Right lobe of liver (tissue), 6 donors: ENCODE measurements at regions not wholly inside any gene's neighbourhood (a gene's known extent, or its start where the extent isn't known, plus 50 kb on each side); places are given as distances from the start of the nearest gene placed in this dataset.
"Not testable (repeated sequence)": the region's sequence is repeated elsewhere in the genome, so short reads cannot be mapped to it uniquely, and the experiment has no call there.

Experiments
- ATAC-seq, 4 donors: fragments of 200-7000 bp; cut with Tn5 transposase; one replicate each; pipeline ENCODE4 v1.9.1; 2020; ENCODE audit warnings: mild to moderate bottlenecking in 4 of 4, moderate library complexity in 4 of 4
- DNase-seq, 3 donors: peaks; one replicate each; pipeline ENCODE4 v3.0.0-alpha.2; 2020
- H3K27ac ChIP-seq, 3 donors: fragments of 200-600 bp; one replicate each; pipeline ENCODE4 v1.8.0; 2022
- H3K27me3 ChIP-seq, 2 donors: fragments of 200-600 bp; one replicate each; pipeline ENCODE4 v1.8.0; 2022
- H3K36me3 ChIP-seq, 4 donors: fragments of 200-600 bp; sonication (generic) in 1 of 4; one replicate each; pipeline versions ENCODE4 v1.5.1 to v1.8.0; 2017 to 2022; ENCODE audit warnings: control low read depth in 1 of 4
- H3K4me1 ChIP-seq, 4 donors: fragments of 200-600 bp; sonication (generic) in 1 of 4; one replicate each; pipeline versions ENCODE4 v1.5.1 to v1.8.0; 2017 to 2022; ENCODE audit warnings: control low read depth in 1 of 4
- H3K4me3 ChIP-seq, 3 donors: fragments of 200-600 bp; one replicate each; pipeline ENCODE4 v1.8.0; 2022
- H3K9me3 ChIP-seq, 4 donors: fragments of 200-600 bp; sonication (generic) in 1 of 4; one replicate each; pipeline versions ENCODE4 v1.5.1 to v1.8.0; 2017 to 2022; ENCODE audit warnings: control low read depth in 1 of 4
- POLR2A ChIP-seq: fragments of 450-650 bp; IDR thresholded peaks from one replicate; pipeline ENCODE4 v1.6.1; 2017; ENCODE audit warnings: antibody characterized with exemption, mild to moderate bottlenecking
- WGBS: methylation state at CpG from one replicate; pipeline ENCODE4 v1.1.6; 2018; ENCODE audit warnings: low coverage, low lambda C conversion rate; ENCODE audit not compliant: insufficient coverage; ENCODE audit errors: missing lambda C conversion rate; 5-methylcytosine and 5-hydroxymethylcytosine counted together
- intact Hi-C, 2 donors: fragments of 100-400 bp; cut with DNase I; formaldehyde crosslinking; loops; one replicate each; pipeline versions ENCODE4 v1.11.2 to v1.14.1; 2022
- TF ChIP-seq, protein P1 (sequence below), 4 donors: fragments of 200-600 bp in 3 of 4; fragments of 450-650 bp in 1 of 4; IDR thresholded peaks; one replicate each; pipeline versions ENCODE4 v1.5.1 to v1.8.0; 2016 to 2022; ENCODE audit warnings: antibody characterized with exemption in 4 of 4, mild to moderate bottlenecking in 2 of 4
- donor health status: DM: no; HTN: yes; CAD: no.
- donor health status: DM: no; HTN: no; CAD: no.
- donor health status: DM: no; HTN: no; CAD: no.
- donor health status: DM: no; HTN: yes; CAD: no.
- donor health status: DM: no; HTN: yes; CAD: no.

DNA sequence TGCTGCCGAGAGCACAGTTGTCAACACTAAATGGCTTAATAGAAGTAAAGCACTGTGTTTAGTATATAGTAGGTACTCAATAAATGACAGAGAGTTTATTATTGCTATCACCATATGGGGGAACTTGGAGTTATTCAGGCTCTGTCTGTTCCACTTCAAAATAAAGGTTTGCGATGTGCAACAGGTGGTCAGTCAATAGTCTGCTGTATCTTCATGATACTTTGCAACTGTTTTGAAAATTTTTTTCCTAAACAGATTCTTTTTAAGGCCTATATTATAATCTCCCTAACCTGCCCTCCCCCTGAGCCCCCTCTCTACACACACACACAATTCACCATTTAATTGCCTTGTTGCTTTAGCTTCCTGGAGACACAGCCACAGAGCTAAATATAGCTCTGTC lies 164.7 kb upstream of the NR2F2 start:
- Histone ChIP-seq H3K4me1 (peaks cover 0 to 12% (median 3%) of the 10 kb centered on the region in 4 donors), H3K4me3 (no peak overlapping the region), H3K27ac (no peak overlapping the region), H3K9me3 (no peaks in the 10 kb centered on the region), H3K36me3 (no peaks in the 10 kb centered on the region), H3K27me3 (no peaks in the 10 kb centered on the region)
- intact Hi-C loops: no loop called here
- ATAC-seq (no peak), DNase-seq (no peak)
- 100% methylated on average over 2 of the region's 2 CpGs for WGBS
- TF ChIP-seq POLR2A: no peak
- TF ChIP-seq, protein P1, sequence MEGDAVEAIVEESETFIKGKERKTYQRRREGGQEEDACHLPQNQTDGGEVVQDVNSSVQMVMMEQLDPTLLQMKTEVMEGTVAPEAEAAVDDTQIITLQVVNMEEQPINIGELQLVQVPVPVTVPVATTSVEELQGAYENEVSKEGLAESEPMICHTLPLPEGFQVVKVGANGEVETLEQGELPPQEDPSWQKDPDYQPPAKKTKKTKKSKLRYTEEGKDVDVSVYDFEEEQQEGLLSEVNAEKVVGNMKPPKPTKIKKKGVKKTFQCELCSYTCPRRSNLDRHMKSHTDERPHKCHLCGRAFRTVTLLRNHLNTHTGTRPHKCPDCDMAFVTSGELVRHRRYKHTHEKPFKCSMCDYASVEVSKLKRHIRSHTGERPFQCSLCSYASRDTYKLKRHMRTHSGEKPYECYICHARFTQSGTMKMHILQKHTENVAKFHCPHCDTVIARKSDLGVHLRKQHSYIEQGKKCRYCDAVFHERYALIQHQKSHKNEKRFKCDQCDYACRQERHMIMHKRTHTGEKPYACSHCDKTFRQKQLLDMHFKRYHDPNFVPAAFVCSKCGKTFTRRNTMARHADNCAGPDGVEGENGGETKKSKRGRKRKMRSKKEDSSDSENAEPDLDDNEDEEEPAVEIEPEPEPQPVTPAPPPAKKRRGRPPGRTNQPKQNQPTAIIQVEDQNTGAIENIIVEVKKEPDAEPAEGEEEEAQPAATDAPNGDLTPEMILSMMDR (IDR thresholded peaks at IDR 0.05): no peak

DNA sequence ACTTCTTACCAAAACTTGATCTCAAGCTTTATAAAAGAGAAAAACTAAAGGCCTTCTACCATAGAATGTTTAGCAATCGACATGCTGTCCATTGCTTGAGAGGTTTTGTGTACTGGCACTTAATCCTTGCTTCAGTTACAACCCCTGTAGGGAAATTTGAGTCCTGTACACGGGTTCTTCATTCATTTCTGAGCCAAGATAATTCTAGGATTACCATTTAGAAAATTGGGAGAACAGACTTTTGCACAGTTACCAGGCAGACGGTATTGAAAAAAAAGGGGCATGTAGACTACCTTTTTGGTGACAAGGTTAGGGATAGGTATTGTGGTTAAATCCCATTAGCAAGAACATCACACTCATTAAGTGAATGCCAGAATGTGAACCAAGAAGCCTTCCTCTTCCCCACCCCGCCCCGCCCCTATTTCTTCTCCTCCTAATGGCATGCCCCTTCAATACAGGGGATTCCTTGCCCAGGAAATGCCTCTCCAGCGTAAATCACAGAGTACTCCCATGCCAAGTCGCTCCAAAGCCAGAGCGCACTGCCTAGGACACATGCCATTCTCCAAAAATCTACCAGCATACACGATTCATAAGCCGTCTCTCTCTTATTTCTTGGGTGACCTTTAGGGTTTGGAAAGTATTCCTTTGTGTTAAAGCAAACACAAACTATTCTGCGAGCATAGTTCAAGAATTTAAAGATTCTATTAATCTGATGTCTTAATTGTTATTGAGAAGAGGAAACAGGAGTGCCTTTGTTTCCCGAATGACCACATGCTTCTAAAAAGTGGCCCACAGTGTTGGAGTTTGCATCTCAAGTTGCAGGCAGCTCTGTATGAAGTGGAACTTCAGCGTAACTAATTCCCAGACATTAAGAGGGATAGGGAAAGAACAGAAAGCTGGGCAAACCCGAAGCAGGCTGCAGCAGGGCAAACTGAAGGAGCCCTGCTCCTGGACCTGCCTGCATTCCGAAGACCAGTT lies 164.0 kb upstream of the NR2F2 start:
- 82% methylated on average over 14 of the region's 15 CpGs for WGBS
- no peaks in the 10 kb centered on the region for H3K36me3 ChIP-seq
- H3K4me1 ChIP-seq: peaks cover 0 to 12% (median 3%) of the 10 kb centered on the region in 4 donors
- H3K9me3 ChIP-seq: no peaks in the 10 kb centered on the region
- no peak overlapping the region for H3K4me3 ChIP-seq
- no peak for TF ChIP-seq POLR2A
- TF ChIP-seq, protein P1 (IDR thresholded peaks at IDR 0.05): no peak
- no peak overlapping the region for H3K27ac ChIP-seq
- H3K27me3 ChIP-seq: no peaks in the 10 kb centered on the region
- ATAC-seq: no peak
- intact Hi-C loops: no loop called here
- no peak for DNase-seq

DNA sequence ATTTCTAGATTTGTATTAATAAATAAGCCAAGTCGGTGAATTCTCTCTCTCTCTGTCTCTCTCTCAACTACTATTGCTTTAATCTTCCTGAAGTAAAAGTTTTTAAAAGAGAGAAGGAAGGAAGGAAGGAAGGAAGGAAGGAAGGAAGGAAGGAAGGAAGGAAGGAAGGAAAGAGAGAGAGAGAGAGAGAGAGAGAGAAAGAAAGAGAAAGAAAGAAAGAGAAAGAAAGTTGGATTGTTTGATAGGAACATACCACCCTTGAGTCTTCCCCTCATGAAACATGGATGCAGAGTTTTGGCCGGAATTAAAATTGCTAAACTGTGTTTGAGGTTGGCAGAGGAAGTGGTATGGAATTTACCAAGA lies 159.9 kb upstream of the NR2F2 start:
- H3K36me3 ChIP-seq, DNase-seq, intact Hi-C loops, ATAC-seq, H3K4me1 ChIP-seq, H3K9me3 ChIP-seq, H3K27me3 ChIP-seq: not testable (repeated sequence)
- Histone ChIP-seq H3K27ac (peak overlapping the region in 2 of 3 donors; percentile 39 to 66), H3K4me3 (peak overlapping the region in 2 of 3 donors; percentile 33 to 54)
- WGBS: 32% methylated on average over 2 of the region's 2 CpGs

DNA sequence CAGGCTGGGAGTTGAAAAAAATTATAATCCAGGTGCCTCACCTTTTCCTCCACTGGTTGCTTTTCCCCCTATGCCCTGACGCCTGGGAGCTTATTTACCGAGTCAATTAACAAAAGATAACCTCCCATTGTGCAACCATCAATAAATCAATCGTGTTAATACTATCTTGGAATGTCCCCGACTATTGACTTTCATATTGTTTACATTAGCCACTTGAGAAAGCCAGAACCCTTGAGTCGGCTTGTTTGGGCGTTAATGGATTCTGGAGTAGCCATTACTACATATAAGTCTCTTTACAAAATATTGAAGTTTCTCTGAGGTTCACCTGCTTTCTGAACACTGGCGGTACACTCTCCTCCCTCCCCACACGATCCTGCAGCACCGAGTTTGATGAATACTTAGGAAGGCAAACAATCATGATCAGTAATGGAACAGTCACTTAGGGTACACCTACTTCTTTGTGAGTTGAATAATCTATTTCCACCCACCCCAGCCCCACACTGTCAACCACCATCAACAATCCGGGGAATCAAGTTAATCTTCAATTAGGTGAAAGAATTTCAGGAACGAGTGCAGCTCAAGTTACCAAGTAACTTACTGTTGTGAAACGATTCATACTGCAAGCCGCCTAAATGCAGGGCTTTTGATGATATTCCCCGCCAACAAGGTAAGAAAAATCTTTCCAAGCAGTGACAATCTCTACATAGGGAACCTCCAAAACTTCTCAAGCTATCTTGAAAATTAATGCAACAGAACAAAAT lies 159.3 kb upstream of the NR2F2 start:
- H3K27ac ChIP-seq: peak overlapping the region in 2 of 3 donors; percentile 39 to 66
- WGBS: 12% methylated on average over 14 of the region's 14 CpGs
- H3K4me1 ChIP-seq: no peaks in the 10 kb centered on the region
- TF ChIP-seq POLR2A: no peak
- TF ChIP-seq, protein P1 (IDR thresholded peaks at IDR 0.05): no peak
- no peaks in the 10 kb centered on the region for H3K36me3 ChIP-seq
- H3K9me3 ChIP-seq: no peaks in the 10 kb centered on the region
- DNase-seq: peak in 2 of 3 donors; percentile 58 to 66
- intact Hi-C loops: no loop called here
- H3K4me3 ChIP-seq: peak overlapping the region; percentile 7 to 54 (median 33)
- peak; percentile 86 to 91 (median 89) for ATAC-seq
- no peaks in the 10 kb centered on the region for H3K27me3 ChIP-seq
